H54 (cell line): ENCODE measurements at regions not wholly inside any gene's neighbourhood (a gene's known extent, or its start where the extent isn't known, plus 50 kb on each side); places are given as distances from the start of the nearest gene placed in this dataset.
"Not testable (repeated sequence)": the region's sequence is repeated elsewhere in the genome, so short reads cannot be mapped to it uniquely, and the experiment has no call there.

Experiments used
- DNase-seq: peaks from one replicate; pipeline ENCODE4 v3.0.0; 2011; ENCODE audit warnings: low spot score, mixed read lengths; ENCODE audit not compliant: insufficient read length
- FAIRE-seq: peaks from 3 replicates; lab custom pipeline; 2011; peaks lifted over from hg19 to GRCh38; lab: Jason Lieb, UNC
- POLR2A ChIP-seq: IDR thresholded peaks from 2 replicates; pipeline ENCODE4 v1.6.1; 2011; ENCODE audit warnings: low read depth, mild to moderate bottlenecking, low read length

- TF ChIP-seq POLR2A: no peak
- no peak for FAIRE-seq
These were observed 53.5 kb downstream of the XCL2 start for GRCh38 chr1:168490306-168490705.

GRCh38 chr1:168488138-168488537 lies 55.7 kb downstream of the XCL2 start:
- TF ChIP-seq POLR2A: no peak
- no peak for FAIRE-seq
- DNase-seq: no peak

More at GRCh38 chr1:168490306-168490705, 53.5 kb downstream of the XCL2 start:
- no peak for DNase-seq

GRCh38 chr1:168486820-168487219 lies 57.0 kb downstream of the XCL2 start:
- FAIRE-seq: not testable (repeated sequence)

GRCh38 chr1:168485048-168485447 lies 58.7 kb downstream of the XCL2 start:
- DNase-seq (no peak), FAIRE-seq (no peak)
- no peak for TF ChIP-seq POLR2A

More at GRCh38 chr1:168486820-168487219, 57.0 kb downstream of the XCL2 start:
- DNase-seq: not testable (repeated sequence)

- TF ChIP-seq POLR2A: no peak
- FAIRE-seq (no peak), DNase-seq (no peak)
These were observed 59.7 kb downstream of the XCL2 start for GRCh38 chr1:168484083-168484482.

- no peak for DNase-seq
- no peak for FAIRE-seq
- TF ChIP-seq POLR2A: no peak
These were observed 60.3 kb downstream of the XCL2 start for GRCh38 chr1:168483539-168483938.

- FAIRE-seq (no peak), DNase-seq (no peak)
These were observed 61.7 kb downstream of the XCL2 start for GRCh38 chr1:168482106-168482505.

GRCh38 chr1:168481586-168481985 lies 62.2 kb downstream of the XCL2 start:
- FAIRE-seq: no peak
- TF ChIP-seq POLR2A: no peak
- DNase-seq: no peak

More at GRCh38 chr1:168482106-168482505, 61.7 kb downstream of the XCL2 start:
- TF ChIP-seq POLR2A: no peak

GRCh38 chr1:168480997-168481396 lies 62.8 kb downstream of the XCL2 start:
- DNase-seq (no peak), FAIRE-seq (no peak)
- no peak for TF ChIP-seq POLR2A

GRCh38 chr1:168477792-168478191 lies 66.0 kb downstream of the XCL2 start:
- TF ChIP-seq POLR2A: no peak
- FAIRE-seq (no peak), DNase-seq (no peak)

- DNase-seq (no peak), FAIRE-seq (no peak)
- no peak for TF ChIP-seq POLR2A
These were observed 67.0 kb downstream of the XCL2 start for GRCh38 chr1:168476588-168477385.

- TF ChIP-seq POLR2A: no peak
- no peak for FAIRE-seq
- DNase-seq: no peak
These were observed 69.5 kb downstream of the XCL2 start for GRCh38 chr1:168474322-168474721.

GRCh38 chr1:168473126-168473525 lies 70.7 kb downstream of the XCL2 start:
- FAIRE-seq: no peak
- TF ChIP-seq POLR2A: no peak
- no peak for DNase-seq

GRCh38 chr1:168472223-168472622 lies 71.6 kb downstream of the XCL2 start:
- FAIRE-seq: no peak
- DNase-seq: no peak

GRCh38 chr1:168470901-168471431 lies 72.8 kb downstream of the XCL2 start:
- FAIRE-seq (peak; percentile 64), DNase-seq (peak; percentile 15)
- TF ChIP-seq POLR2A: no peak

More at GRCh38 chr1:168472223-168472622, 71.6 kb downstream of the XCL2 start:
- TF ChIP-seq POLR2A: no peak
